Right lobe of liver (tissue), 4 donors: ENCODE measurements at regions not wholly inside any gene's neighbourhood (a gene's known extent, or its start where the extent isn't known, plus 50 kb on each side); places are given as distances from the start of the nearest gene placed in this dataset.

ENCODE experiments used
- CTCF ChIP-seq, 4 donors: fragments of 200-600 bp in 3 of 4; fragments of 450-650 bp in 1 of 4; IDR thresholded peaks; one replicate each; pipeline versions ENCODE4 v1.5.1 to v1.8.0; 2016 to 2022; ENCODE audit warnings: antibody characterized with exemption in 4 of 4, mild to moderate bottlenecking in 2 of 4
- POLR2A ChIP-seq: fragments of 450-650 bp; IDR thresholded peaks from one replicate; pipeline ENCODE4 v1.6.1; 2017; ENCODE audit warnings: antibody characterized with exemption, mild to moderate bottlenecking
- donor health status: DM: no; HTN: no; CAD: no.
- donor health status: DM: no; HTN: no; CAD: no.
- donor health status: DM: no; HTN: yes; CAD: no.

- no peak for TF ChIP-seq POLR2A
- no peak for TF ChIP-seq CTCF (IDR thresholded peaks at IDR 0.05)
These were observed 156.9 kb upstream of the ZFP64 start for GRCh38 chr20:52348434-52348833.
